NCI-H2107 (cell line): ENCODE measurements at regions not wholly inside any gene's neighbourhood (a gene's known extent, or its start where the extent isn't known, plus 50 kb on each side); places are given as distances from the start of the nearest gene placed in this dataset.

Experiments used
- DNase-seq: peaks from one replicate; lab custom pipeline; 2025; lab: John Stamatoyannopoulos, UW

DNA sequence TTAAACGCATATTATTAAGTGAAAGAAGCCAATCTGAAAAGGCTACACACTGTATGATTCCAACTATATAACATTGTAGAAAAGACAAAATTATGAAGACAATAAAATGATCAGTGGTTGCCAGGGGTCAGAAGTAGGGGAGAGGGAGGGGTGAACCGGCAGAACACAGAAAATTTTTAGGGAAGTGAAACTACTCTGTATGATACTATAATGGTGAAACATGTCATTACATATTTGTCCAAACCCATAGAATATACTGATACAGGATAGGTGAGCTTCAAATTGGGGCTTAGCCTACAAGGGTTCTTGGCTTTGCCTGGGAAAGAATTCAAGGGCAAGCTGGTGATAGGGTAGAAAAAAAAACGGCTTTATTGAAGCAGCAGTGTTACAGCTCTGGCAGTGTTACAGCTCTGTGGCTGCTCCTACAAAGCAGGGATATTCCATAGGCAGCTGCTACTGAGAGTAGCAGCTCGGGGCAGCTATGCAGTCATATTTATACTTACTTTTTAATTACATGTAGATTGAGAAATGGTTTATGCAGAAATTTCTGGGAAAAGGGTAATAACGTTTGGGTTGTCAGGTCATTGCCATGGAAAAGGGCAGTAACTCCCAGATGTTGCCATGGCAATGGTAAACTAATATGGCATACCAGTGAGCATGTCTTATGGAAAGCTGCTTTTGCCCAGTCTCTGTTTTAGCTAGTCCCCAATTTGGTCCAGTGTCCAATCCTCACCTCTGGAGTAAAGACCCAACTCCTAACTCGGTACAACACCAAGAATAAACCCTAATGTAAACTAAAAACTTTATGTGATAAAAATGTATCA lies 125.1 kb upstream of the SLC25A36 start:
- DNase-seq: no peak

DNA sequence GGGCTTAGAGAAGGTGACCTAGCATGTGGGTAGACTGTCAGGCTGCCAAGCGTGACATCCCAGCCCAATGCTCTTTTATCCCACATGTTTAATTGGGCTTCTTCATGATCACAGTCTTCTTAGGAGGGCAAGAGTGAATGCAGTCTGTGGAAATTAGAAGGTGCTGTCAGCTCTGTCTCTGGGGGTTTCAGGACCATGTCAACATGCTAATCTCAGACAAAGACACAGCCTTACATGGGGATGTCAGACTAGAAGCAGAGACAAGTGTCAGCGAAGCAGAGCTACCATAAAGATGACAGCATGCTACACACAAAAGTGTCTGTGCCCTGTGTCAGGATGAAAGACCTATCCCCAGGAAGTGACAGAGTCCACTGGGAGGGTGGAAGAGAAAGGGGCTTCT lies 120.1 kb upstream of the SLC25A36 start:
- DNase-seq: no peak

DNA sequence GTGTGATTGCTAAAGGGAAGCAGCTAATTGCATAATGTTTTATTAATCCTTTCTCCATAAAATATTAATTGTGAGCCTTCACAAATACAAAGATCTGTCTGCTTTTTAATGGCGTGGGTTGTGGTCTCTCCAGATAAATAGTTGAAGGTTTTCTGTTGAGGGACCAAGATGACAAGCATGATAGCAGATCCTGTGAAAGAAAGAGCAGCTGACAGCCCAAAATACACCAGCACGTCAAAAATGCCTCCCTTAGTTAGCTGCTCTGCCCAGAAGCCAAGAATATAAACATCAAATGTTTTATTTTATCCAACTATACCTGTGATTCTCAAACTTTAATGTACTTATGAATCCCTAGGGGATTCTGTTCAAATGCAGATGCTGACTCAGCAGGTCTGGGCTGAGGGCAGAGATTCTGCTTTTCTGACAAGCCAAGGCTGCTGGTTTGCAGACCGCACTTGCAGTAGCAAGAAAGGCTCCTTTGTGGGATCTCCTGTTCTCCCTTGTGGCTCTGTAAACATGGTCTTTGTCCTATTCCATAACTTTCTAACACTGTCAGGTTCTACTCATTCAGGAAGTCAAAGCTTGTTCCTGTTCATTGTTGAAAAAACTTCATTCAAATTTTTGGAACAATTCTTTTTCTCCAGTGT lies 119.1 kb upstream of the SLC25A36 start:
- no peak for DNase-seq

DNA sequence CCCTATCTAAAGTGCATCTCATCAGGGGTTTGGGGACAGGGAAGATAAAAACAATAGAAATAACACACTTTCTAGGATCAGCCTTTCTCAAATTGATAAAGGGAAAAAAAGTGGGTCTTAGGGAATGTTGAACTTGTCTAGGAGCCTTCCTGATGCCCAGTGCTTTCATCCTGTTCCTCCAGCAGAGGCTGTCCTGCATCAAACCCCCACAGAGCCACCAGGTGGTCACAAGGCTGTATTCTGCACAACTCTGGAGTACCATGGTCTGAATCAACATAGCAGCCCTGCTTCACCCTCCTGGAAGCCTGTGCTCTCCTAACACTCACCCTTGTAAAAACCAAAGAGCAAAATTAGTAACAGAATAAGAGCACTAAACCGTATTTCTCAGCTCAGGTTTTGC lies 118.5 kb upstream of the SLC25A36 start:
- no peak for DNase-seq

DNA sequence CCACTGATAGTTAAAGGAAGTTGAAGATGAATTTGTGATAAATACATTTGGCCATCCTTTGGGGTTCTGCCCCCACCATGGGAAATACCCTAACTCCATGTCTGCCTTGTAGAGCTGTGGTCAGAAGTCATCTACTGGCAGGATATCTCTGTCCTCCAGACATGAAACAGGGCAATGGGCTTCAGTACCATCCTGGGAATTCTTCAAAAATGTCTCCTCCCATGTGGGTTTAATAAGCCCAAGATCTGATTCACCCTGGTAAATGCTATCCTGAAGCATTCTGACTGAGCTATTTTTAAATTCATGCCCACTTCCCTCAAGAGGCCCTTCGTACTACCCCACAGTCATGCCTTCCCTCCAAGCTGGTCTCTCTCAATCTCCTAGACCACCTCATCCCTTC lies 113.7 kb upstream of the SLC25A36 start:
- DNase-seq: no peak

DNA sequence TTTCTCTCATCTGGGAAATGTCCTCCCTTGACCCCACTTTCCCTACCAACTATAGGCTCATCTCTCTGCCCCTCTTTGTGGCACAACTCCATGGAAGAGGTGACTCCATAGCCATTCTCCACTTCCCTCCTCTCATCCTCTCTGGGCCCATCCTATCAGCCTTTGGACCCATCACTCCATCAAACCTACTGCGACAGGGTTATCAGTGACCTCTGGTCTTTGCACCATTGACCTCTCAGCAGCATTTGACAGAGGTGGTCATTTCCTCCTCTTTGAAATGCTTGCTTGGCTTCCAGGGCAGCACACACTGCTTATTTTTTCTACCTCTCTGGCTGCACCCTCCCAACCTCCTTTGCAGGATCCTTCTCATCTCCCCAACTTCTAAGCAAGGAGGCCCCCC lies 113.1 kb upstream of the SLC25A36 start:
- DNase-seq: no peak

DNA sequence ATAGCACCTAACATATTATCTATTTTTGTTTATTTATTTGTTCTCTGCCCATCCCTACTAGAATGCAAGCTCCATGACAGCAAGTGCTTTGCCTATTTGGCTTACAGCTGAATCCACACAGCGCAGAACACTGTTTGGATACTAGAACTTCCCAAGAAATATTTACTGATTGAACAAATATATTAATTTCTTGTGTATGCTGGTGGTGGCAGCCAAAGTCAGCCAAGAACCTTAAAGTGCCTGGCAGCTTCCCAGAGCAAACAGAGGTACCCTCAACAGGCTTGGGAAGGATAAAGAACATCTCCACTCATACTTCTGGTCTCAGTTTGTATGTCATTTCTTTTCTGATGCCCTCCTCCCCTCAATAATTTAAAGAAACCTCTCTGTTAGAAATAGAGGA lies 111.8 kb upstream of the SLC25A36 start:
- no peak for DNase-seq

DNA sequence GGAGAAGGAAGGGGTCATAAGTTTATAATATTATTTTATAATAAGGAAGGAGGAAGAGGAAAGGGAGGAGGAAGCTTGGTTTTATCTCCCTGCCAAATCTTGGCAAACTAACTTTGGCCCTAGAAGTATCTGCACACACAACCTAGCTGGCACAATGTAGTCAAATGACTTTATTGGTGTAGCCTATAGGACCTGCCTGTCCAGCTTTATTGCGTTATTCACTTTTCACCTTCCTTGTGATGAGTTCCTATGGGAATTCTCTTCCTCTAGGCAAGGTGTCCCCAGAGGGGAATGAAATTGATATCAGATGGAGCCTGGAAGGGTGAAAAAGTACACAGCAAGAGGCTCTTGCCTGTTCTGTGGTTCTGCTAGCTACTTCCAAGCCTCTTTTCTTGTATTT lies 111.2 kb upstream of the SLC25A36 start:
- no peak for DNase-seq

DNA sequence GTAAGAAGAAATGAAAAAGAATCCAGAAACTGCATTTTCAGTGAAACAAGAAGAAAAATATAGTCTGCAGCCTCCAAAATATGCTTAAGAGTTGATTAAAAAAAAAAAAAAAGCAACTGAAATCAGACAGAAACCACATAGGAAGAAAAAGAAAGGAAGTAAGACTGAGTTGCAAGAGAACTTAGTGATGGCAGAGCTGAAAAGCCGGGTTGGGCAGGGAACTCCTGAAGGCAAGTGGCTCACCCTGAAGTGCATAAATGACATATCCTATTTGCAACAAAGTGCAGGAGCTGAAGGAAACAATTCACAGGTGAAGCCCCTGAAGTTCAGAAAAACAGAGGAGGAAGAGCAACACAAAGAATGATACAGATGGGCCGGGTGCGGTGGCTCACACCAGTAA lies 108.8 kb upstream of the SLC25A36 start:
- DNase-seq: no peak

DNA sequence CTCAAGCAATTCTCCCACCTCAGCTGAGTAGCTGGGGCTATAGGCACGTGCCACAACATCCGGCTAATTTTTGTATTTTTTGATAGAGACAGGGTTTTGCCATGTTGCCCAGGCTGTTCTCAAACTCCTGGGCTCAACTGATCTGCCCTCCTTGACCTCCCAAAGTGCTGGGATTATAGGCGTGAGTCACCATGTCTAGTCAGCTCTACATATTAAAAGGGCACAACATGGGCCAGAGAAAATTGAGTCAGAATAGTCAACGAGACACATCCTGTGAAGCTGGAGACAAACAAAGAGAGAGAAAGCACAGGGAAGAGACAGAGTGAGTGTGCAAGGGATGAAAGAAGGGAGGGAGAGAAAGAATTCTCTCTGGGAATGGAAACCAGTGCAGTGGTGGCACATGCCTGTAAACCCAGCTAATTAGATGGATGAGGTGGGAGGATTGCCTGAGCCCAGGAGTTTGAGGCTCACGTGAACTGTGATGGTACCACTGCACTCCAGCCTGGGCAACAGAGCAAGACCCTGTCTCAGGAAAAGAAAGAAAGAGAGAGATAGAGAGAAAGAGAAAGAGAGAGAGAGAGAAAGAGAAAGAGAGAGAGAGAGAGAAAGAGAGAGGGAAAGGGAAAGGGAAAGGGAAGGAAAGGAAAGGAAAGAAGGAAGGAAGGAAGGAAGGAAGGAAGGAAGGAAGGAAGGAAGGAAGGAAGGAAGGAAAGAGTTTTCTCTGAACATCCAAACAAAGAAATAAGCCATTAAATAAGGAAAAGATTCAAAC lies 107.2 kb upstream of the SLC25A36 start:
- no peak for DNase-seq

DNA sequence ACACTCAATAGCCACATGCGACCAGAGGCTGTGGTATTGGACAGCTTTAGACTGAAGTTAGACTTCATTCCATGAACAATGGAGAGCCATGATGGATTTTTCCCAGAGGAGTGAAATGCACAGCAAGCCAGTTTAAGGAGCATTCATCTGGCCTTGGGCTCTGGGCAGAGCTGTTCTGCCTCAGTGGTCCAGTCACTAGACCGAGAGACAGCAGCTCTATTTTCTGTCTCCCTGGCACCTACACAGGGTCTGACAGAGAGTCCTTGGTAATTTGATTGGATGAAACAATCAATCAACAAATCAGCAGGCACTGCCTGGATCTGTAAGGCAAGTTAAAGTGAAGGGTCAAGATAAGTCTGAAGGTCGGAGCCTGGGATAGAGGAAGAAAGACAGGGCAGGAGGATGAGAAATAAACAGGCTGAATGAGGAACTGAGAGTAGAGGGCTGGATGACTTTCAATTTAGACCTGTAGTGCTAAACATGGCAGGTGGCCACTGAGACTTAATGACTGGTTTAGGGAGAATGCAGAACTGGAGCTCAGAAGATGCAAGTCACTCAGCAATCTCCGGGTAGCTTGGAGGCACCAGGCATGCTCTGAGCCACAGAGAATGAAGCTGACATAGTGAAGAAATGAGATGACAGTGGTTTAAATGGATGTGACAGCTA lies 98.5 kb upstream of the SLC25A36 start:
- DNase-seq: no peak

DNA sequence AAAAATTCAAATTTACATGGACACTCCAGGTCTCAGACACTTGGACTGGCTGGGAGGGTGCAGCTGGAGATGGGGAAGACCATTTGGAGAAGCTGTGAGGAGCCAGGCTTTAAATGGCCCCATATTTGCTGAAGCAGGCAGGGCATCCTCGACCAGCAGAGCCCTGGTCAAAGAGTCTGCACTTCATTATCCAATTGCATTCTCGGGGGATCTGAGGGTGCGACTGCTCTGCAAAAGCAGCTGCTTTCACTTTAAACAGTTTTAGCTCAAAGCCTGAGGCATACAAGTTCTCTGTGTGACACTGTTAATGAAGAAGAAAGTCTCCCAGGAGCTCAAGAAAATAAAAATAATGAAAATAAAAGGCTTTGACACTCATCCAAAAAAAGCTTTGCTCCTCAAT lies 98.0 kb upstream of the SLC25A36 start:
- DNase-seq: no peak

DNA sequence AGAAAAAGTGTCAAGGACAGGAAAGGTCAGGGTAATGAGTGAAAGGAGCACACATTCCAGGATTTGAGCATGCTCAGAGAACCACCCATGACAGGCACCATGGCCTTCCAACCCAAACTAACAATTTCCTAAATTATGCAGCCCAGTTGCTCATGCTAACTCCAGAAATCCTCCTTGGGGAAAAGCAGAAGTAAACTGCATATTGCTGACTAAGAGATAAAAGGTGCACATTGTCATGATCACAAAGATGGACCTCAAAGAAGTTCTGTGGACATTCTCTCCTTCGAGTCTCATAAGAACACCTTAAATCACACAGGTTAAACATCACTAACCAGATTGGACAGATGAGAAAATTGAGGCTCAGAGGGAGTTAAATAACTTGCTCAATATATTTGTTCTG lies 97.6 kb upstream of the SLC25A36 start:
- no peak for DNase-seq

DNA sequence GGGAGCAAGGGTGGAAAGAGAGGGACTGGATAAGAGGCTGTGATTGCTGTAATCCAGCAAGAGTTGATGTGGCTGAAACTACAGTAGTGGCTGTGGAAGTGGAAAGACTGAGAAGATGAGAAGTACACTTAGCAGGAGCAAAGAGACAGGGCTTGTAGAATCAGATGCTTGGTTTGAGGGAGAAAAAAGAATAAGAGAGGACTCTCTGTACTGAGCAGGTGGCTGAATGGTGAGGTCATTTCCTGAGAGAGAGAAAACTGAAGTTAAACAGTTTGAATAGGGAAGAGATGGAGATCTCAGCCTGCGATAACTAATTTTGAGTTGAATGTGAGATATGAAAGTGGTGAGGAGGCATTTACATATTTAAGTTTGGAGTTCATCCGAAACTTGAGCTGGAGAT lies 95.8 kb upstream of the SLC25A36 start:
- DNase-seq: no peak

DNA sequence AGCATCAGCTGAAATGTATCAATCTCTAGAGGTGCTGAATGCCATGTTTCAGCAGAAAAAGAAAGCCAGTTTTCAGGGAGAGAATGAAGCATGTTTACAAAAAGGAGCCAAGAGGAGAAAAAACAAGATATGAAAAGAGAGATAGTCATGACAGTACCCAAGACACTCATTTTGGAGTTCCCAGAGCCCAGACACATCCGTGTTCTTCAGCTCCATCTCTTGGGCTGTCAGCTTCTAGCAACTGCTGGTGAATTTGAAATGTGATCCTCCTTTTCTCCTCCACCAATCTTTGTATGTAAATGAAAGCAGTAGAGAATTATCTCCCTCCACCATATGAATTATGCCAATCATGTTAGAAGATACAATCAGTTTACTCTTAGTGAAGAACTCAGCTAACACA lies 93.0 kb upstream of the SLC25A36 start:
- DNase-seq: no peak

DNA sequence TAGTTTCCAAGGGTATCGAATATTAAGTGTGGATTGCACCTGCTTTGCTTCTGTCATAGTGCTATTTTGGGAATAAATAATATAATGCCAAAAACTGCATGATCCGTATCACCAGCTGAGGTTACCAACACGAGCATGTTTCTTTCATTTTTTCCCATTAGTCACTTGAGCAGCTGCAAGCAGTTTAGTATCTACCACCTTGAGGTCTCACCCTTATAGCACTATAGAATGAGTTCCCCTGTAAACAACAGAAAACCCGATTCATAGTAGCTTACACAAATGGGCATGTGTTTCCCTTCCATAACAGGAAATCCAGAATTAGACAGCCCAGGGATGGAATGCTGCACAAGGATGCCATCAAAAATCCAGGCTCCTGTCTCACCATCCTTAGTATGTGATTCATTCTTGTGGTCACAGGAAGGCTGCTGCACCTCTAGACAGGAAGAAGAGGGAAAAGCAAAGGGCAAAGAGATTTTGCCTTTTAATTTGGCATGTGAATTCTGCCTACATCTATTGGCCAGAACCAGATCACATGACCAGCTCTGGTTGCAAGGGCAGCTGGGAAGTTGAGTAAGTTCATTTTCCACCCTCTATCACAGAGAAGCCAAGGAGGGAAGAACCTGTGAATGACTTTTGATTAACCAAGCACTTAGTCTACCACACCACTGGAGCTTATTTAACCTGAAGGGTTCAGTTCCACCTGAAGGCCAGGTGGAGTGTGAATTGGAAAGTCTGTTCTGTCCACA lies 91.3 kb upstream of the SLC25A36 start:
- DNase-seq: no peak

DNA sequence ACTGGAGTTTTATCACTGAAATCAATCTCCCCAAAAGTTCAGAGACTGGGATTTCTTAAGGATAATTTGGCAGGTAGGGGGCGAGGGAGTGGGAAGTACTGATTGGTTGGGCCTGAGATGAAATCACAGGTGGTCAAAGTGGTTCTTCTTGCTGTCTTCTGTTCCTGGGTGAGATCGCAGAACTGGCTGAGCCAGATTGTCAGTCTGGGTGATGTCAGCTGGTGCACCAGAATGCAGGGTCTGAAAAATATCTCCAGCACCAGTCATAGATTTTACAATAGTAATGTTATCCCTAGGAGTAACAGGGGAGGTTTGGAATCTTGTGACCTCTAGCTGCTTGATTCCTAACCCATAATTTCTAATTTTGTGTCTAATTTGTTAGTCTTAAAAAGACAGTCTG lies 86.7 kb upstream of the SLC25A36 start:
- DNase-seq: no peak

DNA sequence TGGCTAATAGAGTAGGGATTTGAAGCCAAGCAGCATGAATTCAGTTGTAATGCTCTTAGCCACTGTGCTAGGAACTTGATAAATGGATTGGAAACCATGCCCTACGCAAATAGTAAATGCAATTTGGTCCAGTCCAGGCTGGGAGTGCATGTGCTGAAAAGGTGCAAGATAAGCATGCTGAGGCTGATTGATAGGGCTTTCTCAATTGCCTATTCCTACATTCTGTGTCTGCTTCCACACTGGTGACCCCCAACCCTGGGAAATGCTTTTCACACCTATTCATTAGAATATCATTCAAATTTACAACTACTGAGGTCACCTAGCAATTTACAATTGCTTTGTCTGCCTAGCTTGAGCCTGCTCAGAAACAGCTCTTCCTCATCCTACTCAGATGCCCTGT lies 84.7 kb upstream of the SLC25A36 start:
- no peak for DNase-seq

DNA sequence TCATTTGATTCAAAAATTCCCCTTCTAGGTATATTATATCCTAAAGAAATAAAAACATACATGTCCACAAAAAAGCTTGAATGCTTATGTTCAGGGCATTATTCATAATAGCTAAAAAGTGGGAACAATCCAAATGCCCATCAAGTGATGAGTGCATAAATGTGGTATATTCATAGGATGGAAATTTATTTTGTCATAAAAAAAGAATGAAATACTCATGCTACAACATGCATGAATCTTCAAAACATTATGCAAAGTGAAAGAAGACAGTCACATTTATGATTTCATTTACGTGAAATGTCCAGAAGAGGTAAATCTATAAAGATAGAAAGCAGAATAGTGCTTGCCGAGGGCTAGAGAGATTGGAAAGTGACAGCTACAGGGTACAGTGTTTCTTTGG lies 83.6 kb upstream of the SLC25A36 start:
- no peak for DNase-seq

DNA sequence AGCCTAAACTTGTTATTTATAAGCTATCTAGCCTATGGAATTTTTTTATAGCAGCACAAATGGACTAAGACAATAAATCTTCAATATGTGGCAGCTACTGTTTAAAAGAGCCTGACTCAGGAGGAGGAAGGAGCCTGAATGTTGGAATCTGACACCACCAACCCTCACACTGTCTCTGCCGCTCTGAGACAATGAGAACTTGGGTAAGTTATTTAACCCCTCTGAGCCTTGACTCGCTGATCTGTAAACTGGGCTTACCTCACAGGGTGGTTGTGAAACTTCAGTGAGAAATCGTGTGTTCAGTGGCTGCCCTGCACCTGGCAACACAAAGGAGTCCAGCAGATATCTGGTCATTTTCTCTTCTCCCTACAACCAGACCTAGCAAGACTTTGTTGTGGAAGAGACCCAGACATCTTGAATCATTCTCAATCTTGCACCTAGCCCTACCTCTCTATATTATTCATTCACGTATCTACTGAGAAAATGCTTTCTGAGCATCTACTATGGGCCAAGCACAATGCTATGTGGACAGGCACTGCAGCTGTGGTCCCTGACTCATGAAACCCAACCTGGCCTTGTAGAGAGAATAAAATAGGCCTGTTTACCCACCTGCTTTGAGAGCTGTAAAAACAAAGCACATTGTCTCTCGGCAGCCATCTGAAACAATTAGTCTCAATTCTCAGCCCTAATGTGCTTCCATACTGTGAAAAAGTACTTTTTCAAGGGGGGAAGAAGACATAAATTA lies 81.9 kb upstream of the SLC25A36 start:
- no peak for DNase-seq

DNA sequence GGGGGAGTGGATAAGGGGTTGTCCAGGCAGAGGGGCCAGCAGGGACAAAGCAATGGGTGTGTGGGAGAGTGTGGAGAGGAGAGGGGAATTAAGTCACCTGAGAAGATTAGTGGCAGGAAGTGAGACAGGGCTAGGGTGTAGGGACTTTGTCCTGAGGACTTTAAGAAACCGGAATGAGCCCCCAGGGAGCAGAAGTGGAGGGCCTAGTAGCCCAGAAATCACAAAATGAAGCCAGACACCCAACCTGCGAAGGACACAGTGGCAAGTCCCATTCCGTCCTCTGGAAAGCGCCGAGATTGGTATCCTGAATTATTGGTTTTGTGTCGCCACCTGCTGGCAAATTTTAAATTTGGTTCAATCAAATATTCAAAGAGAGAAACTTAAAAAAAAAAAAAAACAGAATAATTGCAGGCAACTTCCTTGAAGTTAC lies 78.0 kb upstream of the SLC25A36 start:
- DNase-seq: peak; percentile 48
